Adrenal gland (tissue), 9 donors: ENCODE measurements at regions not wholly inside any gene's neighbourhood (a gene's known extent, or its start where the extent isn't known, plus 50 kb on each side); places are given as distances from the start of the nearest gene placed in this dataset.

ENCODE experiments used
- DNase-seq, 7 donors: peaks; one replicate each; pipeline ENCODE4 v3.0.0-alpha.2; 2019 to 2020
- H3K27ac ChIP-seq, 5 donors: fragments of 200-600 bp; sonication (generic) in 4 of 5; 1 replicate in 3 of 5; 2 replicates in 2 of 5; pipeline versions ENCODE4 v1.5.1 to v1.8.0; 2016 to 2020; ENCODE audit warnings: mild to moderate bottlenecking in 1 of 5
- H3K27me3 ChIP-seq: fragments of 200-600 bp; 2 replicates; pipeline ENCODE4 v1.8.0; 2021
- H3K36me3 ChIP-seq, 2 donors: fragments of 200-600 bp; replicated peaks in 1 of 2; 1 replicate in 1 of 2; 2 replicates in 1 of 2; pipeline versions ENCODE4 v1.5.1 to v1.8.0; 2018 to 2022
- H3K4me1 ChIP-seq, 2 donors: fragments of 200-600 bp; replicated peaks in 1 of 2; 1 replicate in 1 of 2; 2 replicates in 1 of 2; pipeline versions ENCODE4 v1.5.1 to v1.8.0; 2018 to 2021
- H3K4me3 ChIP-seq, 4 donors: fragments of 200-600 bp; sonication (generic) in 3 of 4; one replicate each; pipeline ENCODE4 v1.5.1; 2016 to 2018
- H3K9me3 ChIP-seq, 3 donors: fragments of 200-600 bp; sonication (generic) in 1 of 3; replicated peaks in 1 of 3; 1 replicate in 2 of 3; 2 replicates in 1 of 3; pipeline versions ENCODE4 v1.5.1 to v1.8.0; 2016 to 2021
- POLR2A ChIP-seq, 2 donors: fragments of 450-650 bp; IDR thresholded peaks; one replicate each; pipeline ENCODE4 v1.6.1; 2017; ENCODE audit warnings: antibody characterized with exemption in 2 of 2, mild to moderate bottlenecking in 2 of 2, moderate library complexity in 1 of 2
- WGBS, 4 donors: extraction: QIAGEN DNeasy Blood & Tissue Kit in 2 of 4; methylation state at CpG; one replicate each; pipeline versions ENCODE4 v1.1.5 to v1.1.7; 2013 to 2017; 5-methylcytosine and 5-hydroxymethylcytosine counted together
- intact Hi-C, 2 donors: fragments of 100-400 bp; cut with DNase I; formaldehyde crosslinking; loops; one replicate each; pipeline versions ENCODE4 v1.14.1 to v1.15.0; 2022 to 2023
- TF ChIP-seq, protein P1 (sequence below), 6 experiments: fragments of 450-650 bp in 4 of 6; fragments of 200-600 bp in 2 of 6; sonication (generic) in 1 of 6; IDR thresholded peaks; 1 replicate in 5 of 6; 2 replicates in 1 of 6; pipeline versions ENCODE4 v1.5.1 to v1.8.0; 2016 to 2021; ENCODE audit warnings: antibody characterized with exemption in 6 of 6, mild to moderate bottlenecking in 2 of 6, moderate library complexity in 1 of 6
- donor health status: healthy with polysubstance abuse.
- donor health status: Bipolar disorder and iron deficiency.
- donor health status: DM: yes; HTN: yes; CAD: no.
- donor health status: DM: no; HTN: no; CAD: no.
- donor health status: DM: no; HTN: no; CAD: no.

DNA sequence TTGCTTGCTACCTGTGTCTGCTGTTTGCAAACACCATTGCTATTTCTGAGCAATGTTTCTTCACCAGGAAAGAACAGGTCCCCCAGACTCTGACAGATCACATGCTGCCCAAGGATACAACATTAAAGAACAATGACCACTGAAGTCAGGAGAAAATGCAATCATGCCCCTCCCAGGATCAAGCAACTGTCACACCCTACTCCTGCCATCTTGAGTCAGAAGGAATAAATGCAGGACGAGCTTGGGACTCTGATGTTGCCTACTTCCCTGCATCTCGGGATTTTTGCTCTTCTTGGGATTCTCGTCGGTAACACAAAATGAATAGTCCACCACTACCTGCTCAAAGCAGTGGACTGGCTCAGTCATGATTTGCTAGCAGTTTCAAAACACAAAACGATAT lies 490.6 kb downstream of the COG6 start:
- whole genome bisulfite sequencing, 4 donors, result 72 to 87% (median 84%) methylated on average over 5 of the region's 5 CpGs
- H3K4me3 ChIP-seq, result no peak overlapping the region
- H3K27me3 ChIP-seq, result no peaks in the 10 kb centered on the region
- intact Hi-C loops, result no loop called here
- H3K9me3 ChIP-seq, result no peaks in the 10 kb centered on the region
- H3K4me1 ChIP-seq, result peaks cover 0 to 3% of the 10 kb centered on the region in 2 donors
- no peaks in the 10 kb centered on the region for H3K36me3 ChIP-seq
- TF ChIP-seq, protein P1, sequence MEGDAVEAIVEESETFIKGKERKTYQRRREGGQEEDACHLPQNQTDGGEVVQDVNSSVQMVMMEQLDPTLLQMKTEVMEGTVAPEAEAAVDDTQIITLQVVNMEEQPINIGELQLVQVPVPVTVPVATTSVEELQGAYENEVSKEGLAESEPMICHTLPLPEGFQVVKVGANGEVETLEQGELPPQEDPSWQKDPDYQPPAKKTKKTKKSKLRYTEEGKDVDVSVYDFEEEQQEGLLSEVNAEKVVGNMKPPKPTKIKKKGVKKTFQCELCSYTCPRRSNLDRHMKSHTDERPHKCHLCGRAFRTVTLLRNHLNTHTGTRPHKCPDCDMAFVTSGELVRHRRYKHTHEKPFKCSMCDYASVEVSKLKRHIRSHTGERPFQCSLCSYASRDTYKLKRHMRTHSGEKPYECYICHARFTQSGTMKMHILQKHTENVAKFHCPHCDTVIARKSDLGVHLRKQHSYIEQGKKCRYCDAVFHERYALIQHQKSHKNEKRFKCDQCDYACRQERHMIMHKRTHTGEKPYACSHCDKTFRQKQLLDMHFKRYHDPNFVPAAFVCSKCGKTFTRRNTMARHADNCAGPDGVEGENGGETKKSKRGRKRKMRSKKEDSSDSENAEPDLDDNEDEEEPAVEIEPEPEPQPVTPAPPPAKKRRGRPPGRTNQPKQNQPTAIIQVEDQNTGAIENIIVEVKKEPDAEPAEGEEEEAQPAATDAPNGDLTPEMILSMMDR (IDR thresholded peaks at IDR 0.05), result no peak
- TF ChIP-seq POLR2A (IDR thresholded peaks at IDR 0.05), result no peak
- no peak overlapping the region for H3K27ac ChIP-seq
- no peak for DNase-seq

DNA sequence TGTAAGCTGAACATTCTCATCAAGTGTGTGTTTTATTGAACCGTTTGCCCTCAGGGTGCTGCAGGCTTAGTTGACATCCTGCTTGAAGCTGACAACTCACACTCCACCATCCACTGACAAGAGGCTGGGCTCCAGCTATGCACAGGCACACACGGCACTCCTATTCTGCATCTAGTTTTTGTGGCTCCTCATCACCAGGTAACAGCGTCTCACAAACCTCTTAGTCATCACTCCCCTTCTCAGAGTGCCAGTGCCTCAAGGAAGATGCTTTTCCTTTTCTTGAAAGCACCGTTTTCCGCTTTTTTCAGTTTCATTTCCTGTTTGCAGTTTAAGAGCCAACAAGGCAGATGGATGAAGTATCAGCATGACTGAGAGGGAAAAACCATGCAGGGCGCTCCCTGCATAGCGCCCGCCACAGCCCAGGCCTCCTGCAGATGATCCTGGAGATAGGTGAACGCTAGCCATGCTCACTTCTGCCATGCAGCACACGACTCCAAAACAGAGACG lies 491.2 kb downstream of the COG6 start:
- Histone ChIP-seq H3K36me3 (no peaks in the 10 kb centered on the region), H3K9me3 (no peaks in the 10 kb centered on the region), H3K27ac (no peak overlapping the region), H3K27me3 (no peaks in the 10 kb centered on the region), H3K4me3 (no peak overlapping the region), H3K4me1 (peaks cover 0 to 3% of the 10 kb centered on the region in 2 donors)
- intact Hi-C loops, result no loop called here
- WGBS, 4 donors, result 68 to 77% (median 71%) methylated on average over 11 of the region's 11 CpGs
- no peak for DNase-seq
- TF ChIP-seq, protein P1 (IDR thresholded peaks at IDR 0.05), result no peak
- TF ChIP-seq POLR2A (IDR thresholded peaks at IDR 0.05), result no peak

DNA sequence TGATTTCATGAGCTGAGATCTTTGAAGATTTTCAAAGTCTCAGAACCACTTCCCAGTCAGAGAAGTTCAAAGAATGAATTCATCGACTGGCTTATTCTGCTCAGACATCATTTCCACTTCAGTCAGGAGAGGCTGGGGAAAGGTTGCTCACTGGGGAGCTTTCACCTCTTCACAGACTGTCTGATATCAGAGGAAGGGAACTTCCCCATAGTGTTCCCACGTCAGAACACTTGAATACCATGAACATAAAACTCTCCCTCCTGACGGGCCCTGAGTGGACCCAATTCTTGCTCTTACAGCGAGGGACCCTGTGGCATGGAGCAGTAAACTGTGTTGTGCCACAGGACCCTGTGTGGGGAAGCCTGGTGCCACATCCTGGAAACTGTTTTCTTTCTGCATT lies 492.6 kb downstream of the COG6 start:
- intact Hi-C loops, result no loop called here
- Histone ChIP-seq H3K9me3 (no peaks in the 10 kb centered on the region), H3K36me3 (no peaks in the 10 kb centered on the region), H3K27ac (no peak overlapping the region), H3K4me1 (peaks cover 0 to 12% of the 10 kb centered on the region in 2 donors), H3K4me3 (no peak overlapping the region), H3K27me3 (no peaks in the 10 kb centered on the region)
- DNase-seq, result no peak
- TF ChIP-seq POLR2A (IDR thresholded peaks at IDR 0.05), result no peak
- TF ChIP-seq, protein P1 (IDR thresholded peaks at IDR 0.05), result no peak
- WGBS, 4 donors, result 91 to 94% (median 93%) methylated on average over 3 to 4 of the region's 4 CpGs

DNA sequence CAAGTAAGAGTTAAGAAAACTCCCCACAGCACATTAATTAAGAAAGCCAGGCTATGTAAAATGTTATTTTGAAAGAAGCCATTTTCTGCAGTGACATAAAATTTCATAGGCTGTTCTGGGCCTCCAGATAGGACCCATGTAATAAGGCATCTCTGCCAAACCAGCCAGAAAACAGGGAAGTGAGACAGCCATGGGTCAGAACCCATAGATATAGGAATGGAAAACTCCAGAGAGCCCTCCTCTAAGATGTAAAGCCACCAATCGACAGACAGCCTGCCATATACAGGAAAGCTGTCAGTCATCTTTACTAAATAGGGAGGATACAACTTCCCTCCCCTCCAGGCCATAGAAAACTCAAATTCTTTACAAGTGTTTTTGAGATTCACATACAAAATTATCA lies 493.3 kb downstream of the COG6 start:
- intact Hi-C loops, result no loop called here
- H3K27ac ChIP-seq, result no peak overlapping the region
- no peaks in the 10 kb centered on the region for H3K27me3 ChIP-seq
- TF ChIP-seq POLR2A (IDR thresholded peaks at IDR 0.05), result no peak
- TF ChIP-seq, protein P1 (IDR thresholded peaks at IDR 0.05), result no peak
- DNase-seq, result no peak
- H3K36me3 ChIP-seq, result no peaks in the 10 kb centered on the region
- no peak overlapping the region for H3K4me3 ChIP-seq
- peaks cover 0 to 14% of the 10 kb centered on the region in 2 donors for H3K4me1 ChIP-seq
- no peaks in the 10 kb centered on the region for H3K9me3 ChIP-seq
- WGBS, 4 donors, result 81 to 96% (median 95%) methylated on average over 1 of the region's 1 CpG
